ENCODE measurements at regions not wholly inside any gene's neighbourhood (a gene's known extent, or its start where the extent isn't known, plus 50 kb on each side); places are given as distances from the start of the nearest gene placed in this dataset.
"Not testable (repeated sequence)": the region's sequence is repeated elsewhere in the genome, so short reads cannot be mapped to it uniquely, and the experiment has no call there.

- DNase-seq (ENCODE audit: low spot score): not testable (repeated sequence)
These were observed 155.3 kb upstream of the DIAPH2 start for GRCh38 chrX:96529386-96529785.

GRCh38 chrX:96538104-96538725, 146.4 kb upstream of the DIAPH2 start:
- no peak for DNase-seq (ENCODE audit: low spot score)

GRCh38 chrX:96540111-96540631, 144.5 kb upstream of the DIAPH2 start:
- DNase-seq (ENCODE audit: low spot score): no peak

- DNase-seq (ENCODE audit: low spot score): peak; percentile 5
These were observed 138.4 kb upstream of the DIAPH2 start for GRCh38 chrX:96546281-96546680.

GRCh38 chrX:96551322-96551872, 133.2 kb upstream of the DIAPH2 start:
- no peak for DNase-seq (ENCODE audit: low spot score)

- no peak for DNase-seq (ENCODE audit: low spot score)
These were observed 127.8 kb upstream of the DIAPH2 start for GRCh38 chrX:96556886-96557285.

GRCh38 chrX:96561129-96561528, 123.5 kb upstream of the DIAPH2 start:
- DNase-seq (ENCODE audit: low spot score): not testable (repeated sequence)

- DNase-seq (ENCODE audit: low spot score): no peak
These were observed 121.0 kb upstream of the DIAPH2 start for GRCh38 chrX:96563646-96564045.

GRCh38 chrX:96564595-96564994, 120.0 kb upstream of the DIAPH2 start:
- DNase-seq (ENCODE audit: low spot score): no peak

GRCh38 chrX:96566878-96567277, 117.8 kb upstream of the DIAPH2 start:
- DNase-seq (ENCODE audit: low spot score): no peak

GRCh38 chrX:96568071-96568470, 116.6 kb upstream of the DIAPH2 start:
- DNase-seq (ENCODE audit: low spot score): no peak

- no peak for DNase-seq (ENCODE audit: low spot score)
These were observed 115.6 kb upstream of the DIAPH2 start for GRCh38 chrX:96569034-96569433.

GRCh38 chrX:96575011-96575410, 109.6 kb upstream of the DIAPH2 start:
- DNase-seq (ENCODE audit: low spot score): no peak

- no peak for DNase-seq (ENCODE audit: low spot score)
These were observed 108.3 kb upstream of the DIAPH2 start for GRCh38 chrX:96576368-96576767.

GRCh38 chrX:96578781-96579180, 105.9 kb upstream of the DIAPH2 start:
- DNase-seq (ENCODE audit: low spot score): no peak

- DNase-seq (ENCODE audit: low spot score): no peak
These were observed 105.4 kb upstream of the DIAPH2 start for GRCh38 chrX:96579252-96579651.

- no peak for DNase-seq (ENCODE audit: low spot score)
These were observed 94.2 kb upstream of the DIAPH2 start for GRCh38 chrX:96590403-96590802.

GRCh38 chrX:96591421-96591820, 93.2 kb upstream of the DIAPH2 start:
- DNase-seq (ENCODE audit: low spot score): no peak

- not testable (repeated sequence) for DNase-seq (ENCODE audit: low spot score)
These were observed 86.8 kb upstream of the DIAPH2 start for GRCh38 chrX:96597847-96598246.

GRCh38 chrX:96611619-96612362, 72.9 kb upstream of the DIAPH2 start:
- no peak for DNase-seq (ENCODE audit: low spot score)

GRCh38 chrX:96615448-96615847, 69.2 kb upstream of the DIAPH2 start:
- no peak for DNase-seq (ENCODE audit: low spot score)

GRCh38 chrX:96619588-96619987, 65.1 kb upstream of the DIAPH2 start:
- DNase-seq (ENCODE audit: low spot score): no peak

GRCh38 chrX:96621811-96622210, 62.8 kb upstream of the DIAPH2 start:
- no peak for DNase-seq (ENCODE audit: low spot score)
